K562 (cell line): ENCODE measurements at regions not wholly inside any gene's neighbourhood (a gene's known extent, or its start where the extent isn't known, plus 50 kb on each side); places are given as distances from the start of the nearest gene placed in this dataset.

Source experiments
- ATAC-seq: fragments of 200-7000 bp; cut with Tn5 transposase; 3 replicates; pipeline ENCODE4 v1.9.1; 2020; ENCODE audit warnings: moderate library complexity
- BruUV-seq: library from RNA; stranded (reverse); fragments of 400-500 nt; replicated peaks from 2 replicates; lab custom pipeline; 2021; lab: Mats Ljungman, UMichigan
- CTCF ChIA-PET: fragments of 300-600 bp; formaldehyde crosslinking; extraction: SDS; loops from one replicate; lab custom pipeline; 2021; ENCODE audit warnings: low intra/inter-chr PET ratio; lab: Yijun Ruan, JAX
- POLR2A ChIA-PET: fragments of 300-600, 350-650 bp; sonication (Branson Sonifier 250); formaldehyde crosslinking; extraction: SDS; loops from one replicate; lab custom pipeline; 2021; ENCODE audit warnings: antibody characterized with exemption, inconsistent platforms; lab: Yijun Ruan, JAX
- DNase-seq, 4 experiments: peaks; one replicate each; pipeline versions ENCODE4 v3.0.0 to v3.0.0-alpha.2; 2011 to 2018; ENCODE audit warnings: low spot score in 3 of 4, mixed read lengths in 3 of 4; ENCODE audit errors: extremely low read depth in 1 of 4
- FAIRE-seq: peaks from 2 replicates; lab custom pipeline; 2011; peaks lifted over from hg19 to GRCh38; lab: Jason Lieb, UNC
- H2AFZ ChIP-seq: 2 replicates; pipeline ENCODE4 v1.6.0; 2011; ENCODE audit warnings: low read depth, low read length, control low read depth, inconsistent platforms
- H3K27ac ChIP-seq: fragments of 200-600 bp; 3 replicates; pipeline ENCODE4 v1.8.0; 2011; ENCODE audit warnings: low read depth, mild to moderate bottlenecking, control low read depth, inconsistent platforms, low read length, moderate library complexity, mixed read lengths; ENCODE audit errors: extremely low read depth
- H3K27me3 ChIP-seq, 2 experiments: fragments of 300-600 bp in 1 of 2; 2 replicates in 1 of 2; 3 replicates in 1 of 2; pipeline versions ENCODE4 v1.6.0 to v1.8.0; 2011; ENCODE audit warnings: inconsistent platforms in 2 of 2, low read length in 2 of 2, mild to moderate bottlenecking in 1 of 2, mixed read lengths in 1 of 2, moderate library complexity in 1 of 2; ENCODE audit not compliant: control insufficient read depth in 2 of 2, insufficient read depth in 2 of 2
- H3K36me3 ChIP-seq: fragments of 300-600 bp; 3 replicates; pipeline ENCODE4 v1.8.0; 2011; ENCODE audit warnings: mild to moderate bottlenecking, low read length, inconsistent platforms; ENCODE audit not compliant: control insufficient read depth, insufficient read depth
- H3K4me1 ChIP-seq, 2 experiments: fragments of 200-600 bp in 1 of 2; replicated peaks in 1 of 2; 2 replicates in 1 of 2; 3 replicates in 1 of 2; pipeline versions ENCODE4 v1.5.1 to v1.8.0; 2011; ENCODE audit warnings: inconsistent platforms in 2 of 2, low read length in 2 of 2, mild to moderate bottlenecking in 1 of 2, mixed read lengths in 1 of 2, moderate library complexity in 1 of 2; ENCODE audit not compliant: control insufficient read depth in 2 of 2, insufficient read depth in 2 of 2
- H3K4me2 ChIP-seq: 2 replicates; pipeline ENCODE4 v1.6.1; 2011; ENCODE audit warnings: low read length, control low read depth, inconsistent platforms, mixed read lengths; ENCODE audit not compliant: insufficient read depth
- H3K4me3 ChIP-seq: fragments of 200-600 bp; sonication (generic), shearing (Covaris generic); 2 replicates; pipeline ENCODE4 v1.5.1; 2016; ENCODE audit warnings: control low read depth, inconsistent platforms
- H3K79me2 ChIP-seq: fragments of 200-600 bp; 3 replicates; pipeline ENCODE4 v1.8.0; 2011; ENCODE audit warnings: low read length, inconsistent platforms; ENCODE audit not compliant: control insufficient read depth, insufficient read depth
- H3K9ac ChIP-seq, 2 experiments: 2 replicates each; pipeline versions ENCODE4 v1.6.0 to v1.6.1; 2011; ENCODE audit warnings: low read depth in 2 of 2, low read length in 2 of 2, control low read depth in 1 of 2, inconsistent platforms in 1 of 2, mild to moderate bottlenecking in 1 of 2, mixed read lengths in 1 of 2; ENCODE audit not compliant: insufficient read depth in 1 of 2
- H3K9me1 ChIP-seq: one replicate; pipeline ENCODE4 v1.6.0; 2011; ENCODE audit warnings: inconsistent platforms, mild to moderate bottlenecking, low read length, moderate library complexity; ENCODE audit not compliant: control insufficient read depth, insufficient read depth
- H3K9me3 ChIP-seq: replicated peaks from 2 replicates; pipeline ENCODE4 v1.5.1; 2011; ENCODE audit warnings: low read depth, low read length, inconsistent platforms; ENCODE audit not compliant: control insufficient read depth, insufficient read depth
- H4K20me1 ChIP-seq: replicated peaks from 2 replicates; pipeline ENCODE4 v1.6.1; 2011; ENCODE audit warnings: low read length, inconsistent platforms, mixed read lengths; ENCODE audit not compliant: control insufficient read depth, insufficient read depth
- ATF3 ChIP-seq, 2 experiments: fragments of 450-650 bp in 1 of 2; sonication (generic) in 1 of 2; formaldehyde crosslinking in 1 of 2; IDR thresholded peaks in 1 of 2; conservative IDR thresholded peaks in 1 of 2; 2 replicates each; pipeline versions ENCODE4 v1.6.1 to v1.8.1; 2016 to 2023; ENCODE audit warnings: mild to moderate bottlenecking in 2 of 2, moderate library complexity in 2 of 2, inconsistent platforms in 1 of 2, missing genetic modification reagents in 1 of 2
- C11orf30 ChIP-seq: fragments of 450-650 bp; IDR thresholded peaks from 2 replicates; pipeline ENCODE4 v1.6.1; 2016; ENCODE audit warnings: low read depth, mild to moderate bottlenecking
- EHMT2 ChIP-seq: fragments of 450-650 bp; IDR thresholded peaks from 2 replicates; pipeline ENCODE4 v1.6.1; 2018; ENCODE audit warnings: antibody characterized with exemption
- FOSL1 ChIP-seq: fragments of 200-800 bp; sonication (Bioruptor generic); conservative IDR thresholded peaks from 2 replicates; pipeline ENCODE4 v1.6.1; 2016; ENCODE audit warnings: missing genetic modification characterization, missing compliant biosample characterization
- JUN ChIP-seq, 2 experiments: sonication (generic) in 1 of 2; formaldehyde crosslinking in 1 of 2; IDR thresholded peaks; 2 replicates each; pipeline versions ENCODE4 v1.6.1 to v1.8.0; 2012 to 2022; ENCODE audit warnings: borderline replicate concordance in 2 of 2, mild to moderate bottlenecking in 2 of 2, improper control_type of control experiment in 1 of 2, low read depth in 1 of 2, low read length in 1 of 2, missing genetic modification reagents in 1 of 2
- NR4A1 ChIP-seq, 2 experiments: fragments of 250-450 bp in 1 of 2; fragments of 450-650 bp in 1 of 2; sonication (Bioruptor Pico) in 1 of 2; IDR thresholded peaks; 2 replicates each; pipeline versions ENCODE4 v1.4.0 to v1.6.1; 2016 to 2020; ENCODE audit warnings: mild to moderate bottlenecking in 2 of 2, missing compliant biosample characterization in 1 of 2, missing genetic modification characterization in 1 of 2, moderate library complexity in 1 of 2
- SOX6 ChIP-seq: fragments of 450-650 bp; IDR thresholded peaks from 2 replicates; pipeline ENCODE4 v1.6.1; 2014; ENCODE audit warnings: mild to moderate bottlenecking
- ZNF316 ChIP-seq: fragments of 450-650 bp; IDR thresholded peaks from 2 replicates; pipeline ENCODE4 v1.6.1; 2016
- WGBS: fragments of 100-300 bp; shearing (Covaris generic); methylation state at CpG from one replicate; pipeline ENCODE4 v1.1.6; 2016; ENCODE audit warnings: low coverage, mixed read lengths; ENCODE audit not compliant: insufficient coverage; ENCODE audit errors: missing lambda C conversion rate; 5-methylcytosine and 5-hydroxymethylcytosine counted together
- in situ Hi-C: fragments of 300-500 bp; cut with MboI; formaldehyde crosslinking; loops from 4 replicates; pipeline ENCODE4 v1.15.0; 2018; ENCODE audit warnings: inconsistent platforms, mixed read lengths
- intact Hi-C: fragments of 100-400 bp; cut with micrococcal nuclease; formaldehyde crosslinking; loops from 2 replicates; pipeline ENCODE4 v1.14.2; 2022
- TF ChIP-seq, protein P1 (sequence below), 3 experiments: fragments of 200-800 bp in 1 of 3; fragments of 250-450 bp in 1 of 3; fragments of 450-650 bp in 1 of 3; sonication (Bioruptor Pico) in 1 of 3; sonication (Bioruptor generic) in 1 of 3; formaldehyde crosslinking in 1 of 3; IDR thresholded peaks; 2 replicates each; pipeline versions ENCODE4 v1.6.1 to v1.8.0; 2016 to 2022; ENCODE audit warnings: mild to moderate bottlenecking in 2 of 3, missing genetic modification characterization in 2 of 3, missing compliant biosample characterization in 1 of 3, moderate library complexity in 1 of 3

DNA sequence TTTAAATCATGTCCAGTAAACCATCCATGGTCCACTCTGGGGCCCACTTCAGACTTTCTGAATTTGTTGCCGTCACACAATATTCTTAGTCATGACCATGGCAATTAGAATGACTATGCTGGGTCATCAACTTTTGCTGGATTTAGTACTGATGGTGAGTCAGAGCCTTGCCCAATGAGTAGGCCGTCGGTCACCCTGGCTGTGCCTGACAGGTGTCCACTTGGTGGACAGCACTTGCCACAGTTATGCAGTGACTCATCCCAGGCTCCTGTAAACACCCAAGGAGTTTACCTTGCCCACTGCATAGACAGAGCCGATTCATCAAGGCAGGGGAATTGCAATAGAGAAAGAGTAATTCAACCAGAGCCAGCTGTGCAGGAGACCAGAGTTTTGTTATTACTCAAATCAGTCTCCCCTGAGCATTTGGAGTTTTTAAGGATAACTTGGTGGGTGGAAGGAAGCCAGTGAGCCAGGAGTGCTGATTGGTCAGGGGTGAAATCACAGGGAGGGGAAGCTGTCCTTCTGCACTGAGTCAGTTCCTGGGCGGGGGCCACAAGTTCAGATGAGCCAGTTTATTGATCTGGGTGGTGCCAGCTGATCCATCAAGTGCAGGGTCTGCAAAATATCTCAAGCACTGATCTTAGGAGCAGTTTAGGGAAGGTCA lies 333.8 kb downstream of the PTPRU start:
- no peak overlapping the region for H2AFZ ChIP-seq
- FAIRE-seq (no peak), DNase-seq (peak in 1 of 4 experiments; percentile 6), ATAC-seq (no peak)
- H3K36me3 ChIP-seq = no peaks in the 10 kb centered on the region
- BruUV-seq = no TSS peak
- H3K4me2 ChIP-seq = no peak overlapping the region
- ChIA-PET CTCF (no interaction called here), POLR2A (interaction anchor here (0.7 kb wide), 1 partner anchor 488 kb away, joined by 3 read pairs; no protein-coding TSS in a partner anchor)
- no peaks in the 10 kb centered on the region for H3K27me3 ChIP-seq
- no peaks in the 10 kb centered on the region for H3K9me3 ChIP-seq
- TF ChIP-seq EHMT2 (no peak), ZNF316 (peak; percentile 39), C11orf30 (peak; percentile 39), ATF3 (IDR thresholded peaks at IDR 0.05) (peak; percentile 61), ATF3 (CRISPR knock-in tag; conservative IDR thresholded peaks at IDR 0.05) (no peak), NR4A1 (CRISPR knock-in tag; IDR thresholded peaks at IDR 0.05) (no peak), NR4A1 (tag; IDR thresholded peaks at IDR 0.05) (no peak), FOSL1 (tag) (peak; percentile 62), JUN (IDR thresholded peaks at IDR 0.05; ENCODE audit: borderline replicate concordance, low read depth, low read length) (0 out of 2 replicates have a peak, but pooled peaks have one; percentile 16), JUN (CRISPR knock-in tag; IDR thresholded peaks at IDR 0.05; ENCODE audit: borderline replicate concordance) (no peak), SOX6 (no peak)
- TF ChIP-seq, protein P1, sequence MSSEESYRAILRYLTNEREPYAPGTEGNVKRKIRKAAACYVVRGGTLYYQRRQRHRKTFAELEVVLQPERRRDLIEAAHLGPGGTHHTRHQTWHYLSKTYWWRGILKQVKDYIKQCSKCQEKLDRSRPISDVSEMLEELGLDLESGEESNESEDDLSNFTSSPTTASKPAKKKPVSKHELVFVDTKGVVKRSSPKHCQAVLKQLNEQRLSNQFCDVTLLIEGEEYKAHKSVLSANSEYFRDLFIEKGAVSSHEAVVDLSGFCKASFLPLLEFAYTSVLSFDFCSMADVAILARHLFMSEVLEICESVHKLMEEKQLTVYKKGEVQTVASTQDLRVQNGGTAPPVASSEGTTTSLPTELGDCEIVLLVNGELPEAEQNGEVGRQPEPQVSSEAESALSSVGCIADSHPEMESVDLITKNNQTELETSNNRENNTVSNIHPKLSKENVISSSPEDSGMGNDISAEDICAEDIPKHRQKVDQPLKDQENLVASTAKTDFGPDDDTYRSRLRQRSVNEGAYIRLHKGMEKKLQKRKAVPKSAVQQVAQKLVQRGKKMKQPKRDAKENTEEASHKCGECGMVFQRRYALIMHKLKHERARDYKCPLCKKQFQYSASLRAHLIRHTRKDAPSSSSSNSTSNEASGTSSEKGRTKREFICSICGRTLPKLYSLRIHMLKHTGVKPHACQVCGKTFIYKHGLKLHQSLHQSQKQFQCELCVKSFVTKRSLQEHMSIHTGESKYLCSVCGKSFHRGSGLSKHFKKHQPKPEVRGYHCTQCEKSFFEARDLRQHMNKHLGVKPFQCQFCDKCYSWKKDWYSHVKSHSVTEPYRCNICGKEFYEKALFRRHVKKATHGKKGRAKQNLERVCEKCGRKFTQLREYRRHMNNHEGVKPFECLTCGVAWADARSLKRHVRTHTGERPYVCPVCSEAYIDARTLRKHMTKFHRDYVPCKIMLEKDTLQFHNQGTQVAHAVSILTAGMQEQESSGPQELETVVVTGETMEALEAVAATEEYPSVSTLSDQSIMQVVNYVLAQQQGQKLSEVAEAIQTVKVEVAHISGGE (CRISPR knock-in tag; IDR thresholded peaks at IDR 0.05) = no peak
- H3K4me1 ChIP-seq = no peaks in the 10 kb centered on the region
- intact Hi-C loops (no loop called here), in situ Hi-C loops (no loop called here)
- 0 out of 2 replicates have a peak, but pooled peaks cover 4% of the 10 kb centered on the region for H4K20me1 ChIP-seq
- no peaks in the 10 kb centered on the region for H3K9me1 ChIP-seq
- 2% methylated on average over 5 of the region's 5 CpGs for WGBS
- H3K9ac ChIP-seq = no peak overlapping the region
- H3K4me3 ChIP-seq = no peak overlapping the region
- H3K27ac ChIP-seq = no peak overlapping the region
- no peaks in the 10 kb centered on the region for H3K79me2 ChIP-seq
